H9 (cell line): ENCODE measurements at regions not wholly inside any gene's neighbourhood (a gene's known extent, or its start where the extent isn't known, plus 50 kb on each side); places are given as distances from the start of the nearest gene placed in this dataset.

Experiments
- DNase-seq: peaks from one replicate; pipeline ENCODE4 v3.0.0-alpha.2; 2017
- H2AFZ ChIP-seq: one replicate; pipeline ENCODE4 v1.6.1; 2013; ENCODE audit warnings: mild to moderate bottlenecking, low read length, control low read depth, moderate library complexity
- H2AK5ac ChIP-seq: 2 replicates; pipeline ENCODE4 v1.6.1; 2013; ENCODE audit warnings: low read length, control low read depth, mixed read lengths; ENCODE audit not compliant: insufficient read length
- H2BK120ac ChIP-seq: one replicate; pipeline ENCODE4 v1.6.1; 2013; ENCODE audit warnings: low read depth, mild to moderate bottlenecking, low read length, control low read depth, inconsistent platforms; ENCODE audit not compliant: poor library complexity, severe bottlenecking
- H2BK12ac ChIP-seq: 2 replicates; pipeline ENCODE4 v1.6.1; 2013; ENCODE audit warnings: low read length, control low read depth, mixed read lengths, low read depth; ENCODE audit not compliant: insufficient read length
- H2BK15ac ChIP-seq: 2 replicates; pipeline ENCODE4 v1.6.1; 2013; ENCODE audit warnings: low read depth, low read length, control low read depth
- H2BK20ac ChIP-seq: one replicate; pipeline ENCODE4 v1.6.1; 2013; ENCODE audit warnings: low read depth, mild to moderate bottlenecking, low read length, control low read depth, inconsistent platforms; ENCODE audit not compliant: poor library complexity, severe bottlenecking
- H2BK5ac ChIP-seq: 2 replicates; pipeline ENCODE4 v1.6.1; 2013; ENCODE audit warnings: low read length, control low read depth, mixed read lengths; ENCODE audit not compliant: insufficient read length
- H3K14ac ChIP-seq: 2 replicates; pipeline ENCODE4 v1.6.1; 2013; ENCODE audit warnings: low read length, control low read depth; ENCODE audit not compliant: insufficient read depth
- H3K18ac ChIP-seq: 2 replicates; pipeline ENCODE4 v1.6.1; 2013; ENCODE audit warnings: low read depth, mild to moderate bottlenecking, mixed read lengths, low read length, control low read depth; ENCODE audit not compliant: insufficient read length
- H3K23ac ChIP-seq: 2 replicates; pipeline ENCODE4 v1.6.1; 2013; ENCODE audit warnings: low read length, control low read depth, mixed read lengths, low read depth; ENCODE audit not compliant: insufficient read length
- H3K23me2 ChIP-seq: 2 replicates; pipeline ENCODE4 v1.6.1; 2013; ENCODE audit warnings: low read depth, mild to moderate bottlenecking, mixed read lengths, low read length, control low read depth; ENCODE audit not compliant: insufficient read length, poor library complexity, severe bottlenecking
- H3K27ac ChIP-seq: 2 replicates; pipeline ENCODE4 v1.5.1; 2013; ENCODE audit warnings: low read length, control low read depth, mixed read lengths, low read depth; ENCODE audit not compliant: insufficient read length
- H3K27me3 ChIP-seq: 2 replicates; pipeline ENCODE4 v1.6.1; 2013; ENCODE audit warnings: low read length, control low read depth, inconsistent platforms; ENCODE audit not compliant: insufficient read depth
- H3K4ac ChIP-seq: 2 replicates; pipeline ENCODE4 v1.6.1; 2013; ENCODE audit warnings: low read depth, mild to moderate bottlenecking, control low read depth, inconsistent platforms, low read length, moderate library complexity
- H3K4me1 ChIP-seq: 2 replicates; pipeline ENCODE4 v1.6.1; 2013; ENCODE audit warnings: low read length, control low read depth, inconsistent platforms; ENCODE audit not compliant: insufficient read depth
- H3K4me2 ChIP-seq: 2 replicates; pipeline ENCODE4 v1.6.1; 2013; ENCODE audit warnings: low read length, control low read depth, mixed read lengths; ENCODE audit not compliant: insufficient read length, insufficient read depth
- H3K56ac ChIP-seq: 2 replicates; pipeline ENCODE4 v1.6.1; 2013; ENCODE audit warnings: low read depth, mild to moderate bottlenecking, mixed read lengths, low read length, control low read depth; ENCODE audit not compliant: insufficient read length
- H3K79me1 ChIP-seq: 2 replicates; pipeline ENCODE4 v1.6.1; 2013; ENCODE audit warnings: low read depth, mild to moderate bottlenecking, moderate library complexity, low read length, control low read depth, inconsistent platforms; ENCODE audit not compliant: insufficient read depth, poor library complexity, severe bottlenecking
- H3K79me2 ChIP-seq: 2 replicates; pipeline ENCODE4 v1.6.1; 2013; ENCODE audit warnings: low read length, control low read depth, inconsistent platforms; ENCODE audit not compliant: insufficient read depth
- H3K9ac ChIP-seq: 2 replicates; pipeline ENCODE4 v1.6.1; 2013; ENCODE audit warnings: low read length, control low read depth, mixed read lengths; ENCODE audit not compliant: insufficient read length; ENCODE audit errors: extremely low read depth
- H3K9me3 ChIP-seq: one replicate; pipeline ENCODE4 v1.6.1; 2013; ENCODE audit warnings: low read depth, low read length, inconsistent platforms; ENCODE audit not compliant: control insufficient read depth
- H3T11ph ChIP-seq: one replicate; pipeline ENCODE4 v1.6.1; 2013; ENCODE audit warnings: mild to moderate bottlenecking, low read length, control low read depth, inconsistent platforms
- H4K20me1 ChIP-seq: one replicate; pipeline ENCODE4 v1.6.1; 2013; ENCODE audit not compliant: control insufficient read depth, insufficient read length, insufficient read depth
- H4K5ac ChIP-seq: 2 replicates; pipeline ENCODE4 v1.6.1; 2013; ENCODE audit warnings: low read depth, mild to moderate bottlenecking, mixed read lengths, low read length, control low read depth; ENCODE audit not compliant: insufficient read length
- H4K8ac ChIP-seq: replicated peaks from 2 replicates; pipeline ENCODE4 v1.6.1; 2013; ENCODE audit warnings: low read length, control low read depth, mixed read lengths, low read depth; ENCODE audit not compliant: insufficient read length
- H4K91ac ChIP-seq: 2 replicates; pipeline ENCODE4 v1.6.1; 2013; ENCODE audit warnings: low read depth, mild to moderate bottlenecking, moderate library complexity, mixed read lengths, low read length, control low read depth; ENCODE audit not compliant: insufficient read length
- H3K27ac Mint-ChIP-seq, 3 experiments: 2 replicates in 2 of 3; 3 replicates in 1 of 3; pipeline ENCODE4 v1.8.0; 2020 to 2021; ENCODE audit warnings: mixed read lengths in 3 of 3, mild to moderate bottlenecking in 1 of 3, moderate library complexity in 1 of 3
- H3K27me3 Mint-ChIP-seq: 2 replicates; pipeline ENCODE4 v1.8.0; 2021; ENCODE audit warnings: low read depth, mild to moderate bottlenecking, moderate library complexity, mixed read lengths
- H3K36me3 Mint-ChIP-seq, 3 experiments: 2 replicates in 2 of 3; 3 replicates in 1 of 3; pipeline ENCODE4 v1.8.0; 2020 to 2021; ENCODE audit warnings: low read depth in 3 of 3, mixed read lengths in 3 of 3; ENCODE audit not compliant: insufficient read depth in 1 of 3
- H3K4me1 Mint-ChIP-seq, 2 experiments: 2 replicates each; pipeline ENCODE4 v1.8.0; 2020; ENCODE audit warnings: mixed read lengths in 2 of 2
- H3K4me3 Mint-ChIP-seq, 2 experiments: 2 replicates in 1 of 2; 3 replicates in 1 of 2; pipeline ENCODE4 v1.8.0; 2020 to 2021; ENCODE audit warnings: mild to moderate bottlenecking in 2 of 2, mixed read lengths in 2 of 2, moderate library complexity in 1 of 2
- H3K9me3 Mint-ChIP-seq, 2 experiments: 2 replicates in 1 of 2; 3 replicates in 1 of 2; pipeline ENCODE4 v1.8.0; 2020; ENCODE audit warnings: mild to moderate bottlenecking in 2 of 2, mixed read lengths in 2 of 2, moderate library complexity in 1 of 2
- CTCF ChIP-seq: fragments of 200-600 bp; sonication (generic); conservative IDR thresholded peaks from 3 replicates; pipeline ENCODE4 v1.8.0; 2021; ENCODE audit warnings: antibody characterized with exemption, mild to moderate bottlenecking
- WGBS: extraction: QIAGEN DNeasy Blood & Tissue Kit; methylation state at CpG from one replicate; pipeline ENCODE4 v1.1.7; 2013; ENCODE audit warnings: missing lambda C conversion rate, low lambda C conversion rate, mixed read lengths; ENCODE audit not compliant: insufficient read length; ENCODE audit errors: extremely low coverage; 5-methylcytosine and 5-hydroxymethylcytosine counted together

GRCh38 chr6:165959627-165960026, 208.0 kb downstream of the TBXT start:
- no peak overlapping the region for H2AFZ ChIP-seq
- H3K18ac ChIP-seq: no peak overlapping the region
- H3K56ac ChIP-seq: no peak overlapping the region
- H4K20me1 ChIP-seq: no peaks in the 10 kb centered on the region
- Mint-ChIP-seq H3K27ac (no peak overlapping the region), H3K36me3 (no peaks in the 10 kb centered on the region), H3K4me1 (no peaks in the 10 kb centered on the region), H3K4me3 (no peak overlapping the region), H3K27me3 (peaks cover 21% of the 10 kb centered on the region), H3K9me3 (no peaks in the 10 kb centered on the region)
- H3K23ac ChIP-seq: no peak overlapping the region
- WGBS: no CpG with 5 or more reads among the region's 5 CpGs
- no peak overlapping the region for H2BK12ac ChIP-seq
- no peak overlapping the region for H3K27ac ChIP-seq
- no peak overlapping the region for H2BK5ac ChIP-seq
- no peak overlapping the region for H3K14ac ChIP-seq
- no peak overlapping the region for H3T11ph ChIP-seq
- H3K4me1 ChIP-seq: no peaks in the 10 kb centered on the region
- no peak overlapping the region for H4K8ac ChIP-seq
- H3K23me2 ChIP-seq: no peaks in the 10 kb centered on the region
- H3K79me1 ChIP-seq: no peaks in the 10 kb centered on the region
- H2BK120ac ChIP-seq: no peak overlapping the region
- H4K5ac ChIP-seq: no peak overlapping the region
- H3K9me3 ChIP-seq: no peaks in the 10 kb centered on the region
- no peak for DNase-seq
- no peaks in the 10 kb centered on the region for H3K79me2 ChIP-seq
- H2AK5ac ChIP-seq: no peak overlapping the region
- H2BK15ac ChIP-seq: no peak overlapping the region
- TF ChIP-seq CTCF: no peak
- H3K27me3 ChIP-seq: no peaks in the 10 kb centered on the region
- H4K91ac ChIP-seq: no peak overlapping the region
- H2BK20ac ChIP-seq: no peak overlapping the region
- no peak overlapping the region for H3K4me2 ChIP-seq
- no peak overlapping the region for H3K4ac ChIP-seq
- H3K9ac ChIP-seq: no peak overlapping the region
